HepG2 (cell line): ENCODE measurements at regions not wholly inside any gene's neighbourhood (a gene's known extent, or its start where the extent isn't known, plus 50 kb on each side); places are given as distances from the start of the nearest gene placed in this dataset.
"Not testable (repeated sequence)": the region's sequence is repeated elsewhere in the genome, so short reads cannot be mapped to it uniquely, and the experiment has no call there.

ENCODE experiments used
- ATAC-seq: fragments of 200-7000 bp; cut with Tn5 transposase; 3 replicates; pipeline ENCODE4 v1.9.1; 2020; ENCODE audit warnings: mild to moderate bottlenecking, moderate library complexity
- BruUV-seq: library from RNA; stranded (reverse); fragments of 400-500 nt; replicated peaks from 2 replicates; lab custom pipeline; 2021; lab: Mats Ljungman, UMichigan
- CTCF ChIA-PET: fragments of 300-600 bp; formaldehyde crosslinking; extraction: SDS; loops from one replicate; lab custom pipeline; 2021; ENCODE audit warnings: low total read pairs, inconsistent platforms, low intra/inter-chr PET ratio; lab: Yijun Ruan, JAX
- POLR2A ChIA-PET: fragments of 350-600 bp; sonication (Branson Sonifier 250); formaldehyde crosslinking; loops from one replicate; lab custom pipeline; 2020; ENCODE audit warnings: antibody characterized with exemption, inconsistent platforms; lab: Yijun Ruan, JAX
- DNase-seq: peaks from one replicate; pipeline ENCODE4 v3.0.0-alpha.2; 2015; ENCODE audit warnings: low spot score
- FAIRE-seq: peaks from 3 replicates; lab custom pipeline; 2011; peaks lifted over from hg19 to GRCh38; lab: Jason Lieb, UNC
- H2AFZ ChIP-seq: one replicate; pipeline ENCODE4 v1.6.1; 2011; ENCODE audit warnings: low read length, inconsistent platforms
- H3K27ac ChIP-seq: fragments of 300-600 bp; 3 replicates; pipeline ENCODE4 v1.8.0; 2011; ENCODE audit warnings: mixed run types, mild to moderate bottlenecking, mixed read lengths, low read length, inconsistent platforms; ENCODE audit not compliant: insufficient read depth; ENCODE audit errors: extremely low read length
- H3K27me3 ChIP-seq, 2 experiments: fragments of 200-600 bp in 1 of 2; 2 replicates in 1 of 2; 3 replicates in 1 of 2; pipeline versions ENCODE4 v1.6.0 to v1.8.0; 2011; ENCODE audit warnings: low read length in 2 of 2, mild to moderate bottlenecking in 2 of 2, moderate library complexity in 2 of 2, inconsistent platforms in 1 of 2; ENCODE audit not compliant: insufficient read depth in 2 of 2, control insufficient read depth in 1 of 2
- H3K36me3 ChIP-seq, 2 experiments: fragments of 200-600 bp in 1 of 2; replicated peaks in 1 of 2; 2 replicates in 1 of 2; 3 replicates in 1 of 2; pipeline versions ENCODE4 v1.5.1 to v1.8.0; 2011; ENCODE audit warnings: low read length in 2 of 2, inconsistent platforms in 1 of 2; ENCODE audit not compliant: insufficient read depth in 2 of 2, control insufficient read depth in 1 of 2
- H3K4me1 ChIP-seq: 2 replicates; pipeline ENCODE4 v1.5.1; 2012; ENCODE audit warnings: low read length, inconsistent platforms; ENCODE audit not compliant: insufficient read depth
- H3K4me2 ChIP-seq: 2 replicates; pipeline ENCODE4 v1.6.0; 2011; ENCODE audit warnings: low read depth, low read length, inconsistent platforms
- H3K4me3 ChIP-seq, 3 experiments: fragments of 200-600 bp in 1 of 3; sonication (generic), shearing (Covaris generic) in 1 of 3; replicated peaks in 1 of 3; 2 replicates each; pipeline ENCODE4 v1.5.1; 2011 to 2016; ENCODE audit warnings: low read length in 3 of 3, inconsistent platforms in 2 of 3, low read depth in 2 of 3, mild to moderate bottlenecking in 2 of 3, control low read depth in 1 of 3, mixed read lengths in 1 of 3; ENCODE audit not compliant: insufficient read depth in 1 of 3
- H3K79me2 ChIP-seq: one replicate; pipeline ENCODE4 v1.6.1; 2011; ENCODE audit warnings: low read length, inconsistent platforms; ENCODE audit not compliant: insufficient read depth
- H3K9ac ChIP-seq: 2 replicates; pipeline ENCODE4 v1.6.0; 2011; ENCODE audit warnings: mild to moderate bottlenecking, low read depth, low read length, inconsistent platforms; ENCODE audit not compliant: insufficient read depth
- H3K9me3 ChIP-seq: 2 replicates; pipeline ENCODE4 v1.5.1; 2012; ENCODE audit warnings: mild to moderate bottlenecking, low read length
- H4K20me1 ChIP-seq: 2 replicates; pipeline ENCODE4 v1.6.0; 2011; ENCODE audit warnings: inconsistent platforms, mild to moderate bottlenecking, low read length, moderate library complexity; ENCODE audit not compliant: insufficient read depth
- FOXA1 ChIP-seq, 2 experiments: fragments of 450-650 bp in 1 of 2; sonication (generic) in 1 of 2; formaldehyde crosslinking in 1 of 2; IDR thresholded peaks; 2 replicates each; pipeline versions ENCODE4 v1.4.0 to v1.6.1; 2016 to 2020; ENCODE audit warnings: missing genetic modification reagents in 1 of 2
- HMG20B ChIP-seq: conservative IDR thresholded peaks from 2 replicates; pipeline ENCODE4 v1.6.1; 2016; ENCODE audit warnings: missing genetic modification reagents, missing compliant biosample characterization
- RBFOX2 ChIP-seq: fragments of 200-400 bp; formaldehyde crosslinking; IDR thresholded peaks from 2 replicates; pipeline ENCODE4 v1.6.1; 2017; ENCODE audit warnings: low read depth, mild to moderate bottlenecking, low read length
- WGBS: methylation state at CpG from one replicate; pipeline ENCODE4 v1.1.6; 2017; ENCODE audit warnings: low lambda C conversion rate; 5-methylcytosine and 5-hydroxymethylcytosine counted together
- in situ Hi-C: cut with HindIII; loops from 2 replicates; pipeline ENCODE4 v1.10.0; 2017; ENCODE audit warnings: low pct_unique_long_range_greater_than_20kb; ENCODE audit not compliant: extremely low pct_ligation_motif_present
- intact Hi-C: fragments of 100-400 bp; cut with micrococcal nuclease; formaldehyde crosslinking; loops from one replicate; pipeline ENCODE4 v1.10.0; 2022; ENCODE audit not compliant: unreplicated experiment

DNA sequence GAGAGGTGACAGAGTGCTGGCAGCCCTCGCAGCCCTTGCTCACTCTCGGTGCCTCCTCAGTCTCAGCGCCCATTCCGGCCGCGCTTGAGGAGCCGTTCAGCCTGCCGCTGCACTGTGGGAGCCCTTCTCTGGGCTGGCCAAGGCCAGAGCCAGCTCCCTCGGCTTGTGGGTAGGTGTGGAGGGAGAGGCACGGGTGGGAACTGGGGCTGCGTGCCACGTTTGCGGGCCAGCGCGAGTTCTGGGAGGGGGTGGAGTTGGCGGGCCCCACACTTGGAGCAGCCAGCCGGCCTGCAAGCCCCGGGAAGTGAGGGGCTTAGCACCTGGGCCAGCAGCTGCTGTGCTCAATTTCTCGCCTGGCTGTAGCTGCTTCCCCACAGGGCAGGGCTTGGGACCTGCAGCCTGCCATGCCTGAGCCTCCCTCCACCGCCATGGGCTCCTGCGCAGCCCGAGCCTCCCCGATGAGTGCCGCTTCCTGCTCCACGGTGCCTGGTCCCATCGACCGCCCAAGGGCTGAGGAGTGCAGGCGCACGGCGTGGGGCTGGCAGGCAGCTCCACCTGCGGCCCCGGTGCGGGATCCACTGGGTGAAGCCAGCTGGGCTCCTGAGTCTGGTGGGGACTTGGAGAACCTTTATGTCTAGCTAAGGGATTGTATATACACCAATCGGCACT, 1278.1 kb downstream of the SUCLG1 start:
- DNase-seq, H3K27ac ChIP-seq, H3K9ac ChIP-seq, H3K79me2 ChIP-seq, H3K4me2 ChIP-seq, H2AFZ ChIP-seq, intact Hi-C loops, H3K36me3 ChIP-seq, H4K20me1 ChIP-seq, POLR2A ChIA-PET, H3K27me3 ChIP-seq, ATAC-seq, H3K4me3 ChIP-seq, in situ Hi-C loops, FAIRE-seq, H3K4me1 ChIP-seq, BruUV-seq, CTCF ChIA-PET: not testable (repeated sequence)
- peaks cover 15% of the 10 kb centered on the region for H3K9me3 ChIP-seq
- 63% methylated on average over 18 of the region's 34 CpGs for WGBS

DNA sequence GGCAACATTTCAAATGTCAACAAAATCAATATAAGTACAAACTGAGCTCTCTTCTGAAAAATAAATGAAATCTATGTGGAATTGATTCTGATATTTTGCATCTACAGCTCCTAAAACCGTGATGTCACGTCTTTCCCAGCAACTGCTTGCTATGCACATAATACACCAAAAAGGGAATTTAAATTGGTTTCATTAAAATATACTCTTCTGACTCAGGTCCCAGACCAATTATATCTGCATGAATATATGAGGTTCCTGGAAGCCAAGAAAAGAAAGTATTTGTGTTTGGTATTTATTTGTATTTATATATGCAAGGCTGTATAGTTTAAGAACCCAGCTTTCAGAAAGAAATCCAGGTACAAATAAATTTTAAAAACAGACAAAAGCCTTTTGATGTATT, 1282.5 kb downstream of the SUCLG1 start:
- Histone ChIP-seq H3K9ac (no peak overlapping the region), H3K9me3 (peaks cover 14% of the 10 kb centered on the region), H3K4me2 (no peak overlapping the region), H3K79me2 (no peaks in the 10 kb centered on the region), H3K4me1 (no peaks in the 10 kb centered on the region), H3K27me3 (no peaks in the 10 kb centered on the region), H3K36me3 (no peaks in the 10 kb centered on the region), H3K27ac (no peak overlapping the region), H2AFZ (no peak overlapping the region), H3K4me3 (no peak overlapping the region), H4K20me1 (no peaks in the 10 kb centered on the region)
- ATAC-seq (no peak), DNase-seq (no peak), FAIRE-seq (no peak)
- BruUV-seq = no TSS peak
- POLR2A ChIA-PET = no interaction called here
- intact Hi-C loops = no loop called here
- in situ Hi-C loops = no loop called here
- 2% methylated on average over 2 of the region's 2 CpGs for whole genome bisulfite sequencing
- no peak for TF ChIP-seq RBFOX2
- no peak for TF ChIP-seq HMG20B (CRISPR knock-in tag)
- TF ChIP-seq FOXA1 (IDR thresholded peaks at IDR 0.05) = no peak
- TF ChIP-seq FOXA1 (CRISPR knock-in tag; IDR thresholded peaks at IDR 0.05) = no peak
- CTCF ChIA-PET = no interaction called here
